OCI-LY1 (cell line): ENCODE measurements at regions not wholly inside any gene's neighbourhood (a gene's known extent, or its start where the extent isn't known, plus 50 kb on each side); places are given as distances from the start of the nearest gene placed in this dataset.

Source experiments
- CTCF ChIP-seq: fragments of 200-600 bp; sonication (generic), shearing (Covaris generic); IDR thresholded peaks from 2 replicates; pipeline ENCODE4 v1.5.1; 2017; ENCODE audit warnings: mild to moderate bottlenecking, antibody characterized with exemption, low read length, moderate library complexity, mixed read lengths
- EZH2 ChIP-seq: fragments of 200-600 bp; sonication (generic), shearing (Covaris generic); IDR thresholded peaks from 2 replicates; pipeline ENCODE4 v1.8.0; 2017; ENCODE audit warnings: borderline replicate concordance, mixed run types, mild to moderate bottlenecking, antibody characterized with exemption, low read length, moderate library complexity, mixed read lengths

GRCh38 chr7:142499635-142500034 is 241.8 kb upstream of the PRSS58 start:
- no peak for TF ChIP-seq CTCF
- TF ChIP-seq EZH2 = no peak
